Neuronal stem cell (in vitro differentiated cells): ENCODE measurements at regions not wholly inside any gene's neighbourhood (a gene's known extent, or its start where the extent isn't known, plus 50 kb on each side); places are given as distances from the start of the nearest gene placed in this dataset.

Source experiments
- DNase-seq: peaks from one replicate; pipeline ENCODE4 v3.0.0-alpha.2; 2013; ENCODE audit warnings: low spot score
- H2AFZ ChIP-seq: one replicate; pipeline ENCODE4 v1.6.1; 2013; ENCODE audit warnings: mild to moderate bottlenecking, low read length, inconsistent platforms
- H2AK5ac ChIP-seq: 2 replicates; pipeline ENCODE4 v1.6.1; 2013; ENCODE audit warnings: low read depth, mild to moderate bottlenecking, inconsistent platforms, low read length, moderate library complexity, mixed read lengths
- H2BK120ac ChIP-seq: 2 replicates; pipeline ENCODE4 v1.6.1; 2013; ENCODE audit warnings: low read depth, mild to moderate bottlenecking, inconsistent platforms, low read length, moderate library complexity, mixed read lengths
- H2BK12ac ChIP-seq: one replicate; pipeline ENCODE4 v1.6.1; 2013; ENCODE audit warnings: low read length, inconsistent platforms
- H2BK15ac ChIP-seq: 2 replicates; pipeline ENCODE4 v1.6.1; 2013; ENCODE audit warnings: mild to moderate bottlenecking, low read length, inconsistent platforms, mixed read lengths
- H2BK5ac ChIP-seq: one replicate; pipeline ENCODE4 v1.6.1; 2013; ENCODE audit warnings: inconsistent platforms, mild to moderate bottlenecking, low read length, moderate library complexity
- H3K14ac ChIP-seq: one replicate; pipeline ENCODE4 v1.6.1; 2013; ENCODE audit warnings: low read length, inconsistent platforms
- H3K18ac ChIP-seq: 2 replicates; pipeline ENCODE4 v1.6.1; 2013; ENCODE audit warnings: low read length, inconsistent platforms
- H3K23ac ChIP-seq: 2 replicates; pipeline ENCODE4 v1.6.1; 2013; ENCODE audit warnings: low read depth, mild to moderate bottlenecking, mixed read lengths, low read length, inconsistent platforms; ENCODE audit not compliant: poor library complexity
- H3K27ac ChIP-seq: replicated peaks from 3 replicates; pipeline ENCODE4 v1.5.1; 2013; ENCODE audit warnings: low read length, inconsistent platforms
- H3K27me3 ChIP-seq, 3 experiments: 2 replicates each; pipeline ENCODE4 v1.6.1; 2013; ENCODE audit warnings: low read length in 3 of 3, mild to moderate bottlenecking in 2 of 3, inconsistent platforms in 1 of 3, low read depth in 1 of 3, mixed read lengths in 1 of 3, moderate library complexity in 1 of 3; ENCODE audit not compliant: control insufficient read depth in 3 of 3, insufficient read depth in 3 of 3
- H3K36me3 ChIP-seq, 2 donors: replicated peaks in 1 of 2; 2 replicates each; pipeline ENCODE4 v1.6.1; 2013; ENCODE audit warnings: low read length in 2 of 2; ENCODE audit not compliant: control insufficient read depth in 2 of 2, insufficient read depth in 2 of 2
- H3K4ac ChIP-seq: 2 replicates; pipeline ENCODE4 v1.6.1; 2013; ENCODE audit warnings: inconsistent platforms, mild to moderate bottlenecking, low read length, moderate library complexity
- H3K4me1 ChIP-seq, 2 donors: 1 replicate in 1 of 2; 2 replicates in 1 of 2; pipeline ENCODE4 v1.6.1; 2013; ENCODE audit warnings: low read length in 2 of 2, low read depth in 1 of 2; ENCODE audit not compliant: control insufficient read depth in 2 of 2, insufficient read depth in 1 of 2
- H3K4me2 ChIP-seq: one replicate; pipeline ENCODE4 v1.6.1; 2013; ENCODE audit warnings: mild to moderate bottlenecking, low read length, inconsistent platforms; ENCODE audit not compliant: insufficient read depth, poor library complexity, severe bottlenecking
- H3K4me3 ChIP-seq, 2 donors: 2 replicates each; pipeline ENCODE4 v1.5.1; 2013; ENCODE audit warnings: low read length in 2 of 2, mild to moderate bottlenecking in 2 of 2, inconsistent platforms in 1 of 2, moderate library complexity in 1 of 2
- H3K79me1 ChIP-seq: one replicate; pipeline ENCODE4 v1.6.1; 2013; ENCODE audit warnings: low read depth, mild to moderate bottlenecking, inconsistent platforms, low read length, moderate library complexity
- H3K9ac ChIP-seq: one replicate; pipeline ENCODE4 v1.6.1; 2013; ENCODE audit warnings: mild to moderate bottlenecking, low read depth, low read length, inconsistent platforms; ENCODE audit not compliant: poor library complexity
- H3K9me3 ChIP-seq, 2 donors: replicated peaks in 1 of 2; 2 replicates each; pipeline versions ENCODE3 to v1.6.1; 2013; ENCODE audit warnings: low read length in 2 of 2, mild to moderate bottlenecking in 2 of 2, inconsistent platforms in 1 of 2, low read depth in 1 of 2, mixed read lengths in 1 of 2, moderate library complexity in 1 of 2; ENCODE audit not compliant: control insufficient read depth in 2 of 2, insufficient read depth in 1 of 2
- H4K8ac ChIP-seq: one replicate; pipeline ENCODE4 v1.6.1; 2013; ENCODE audit warnings: low read depth, mild to moderate bottlenecking, inconsistent platforms, low read length, moderate library complexity
- H4K91ac ChIP-seq: one replicate; pipeline ENCODE4 v1.6.1; 2013; ENCODE audit warnings: low read length, low read depth, mild to moderate bottlenecking, inconsistent platforms; ENCODE audit not compliant: poor library complexity
- WGBS, 2 donors: extraction: QIAGEN DNeasy Blood & Tissue Kit; methylation state at CpG; one replicate each; pipeline ENCODE4 v1.1.7; 2013; ENCODE audit warnings: missing lambda C conversion rate in 2 of 2, mixed read lengths in 1 of 2; ENCODE audit not compliant: insufficient read length in 2 of 2, insufficient replicate concordance in 1 of 2; ENCODE audit errors: extremely low coverage in 2 of 2; 5-methylcytosine and 5-hydroxymethylcytosine counted together

DNA sequence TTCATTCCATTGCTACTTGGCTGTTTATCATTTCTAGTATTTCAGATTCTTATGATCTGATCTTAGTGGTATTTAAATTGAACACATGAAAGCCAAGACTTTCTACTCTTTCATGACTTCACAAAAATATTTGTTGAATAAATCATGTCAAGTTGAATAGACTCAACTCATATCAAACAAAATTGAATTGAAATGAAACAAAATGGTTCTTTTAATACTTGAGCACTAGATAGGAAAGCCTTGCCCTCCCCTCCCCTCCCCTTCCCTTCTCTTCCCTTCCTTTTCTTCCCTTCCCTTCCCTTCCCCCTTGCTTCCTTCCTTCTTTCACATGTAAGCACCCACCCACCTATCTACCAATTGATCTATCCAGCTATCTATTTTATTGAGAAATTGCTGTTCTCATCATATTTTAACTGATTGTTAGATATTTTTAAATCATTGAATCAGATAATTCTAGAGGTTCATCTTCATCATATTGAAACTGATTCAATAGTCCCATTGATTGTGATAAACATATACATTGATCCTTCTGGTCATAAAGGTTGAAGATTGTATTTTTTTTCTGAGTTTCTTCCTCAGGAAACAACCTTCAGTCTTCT lies 2015.9 kb downstream of the LRRC4C start:
- H2BK120ac ChIP-seq, result no peak overlapping the region
- DNase-seq, result no peak
- no peak overlapping the region for H3K4me3 ChIP-seq
- H3K14ac ChIP-seq, result no peak overlapping the region
- no peak overlapping the region for H3K4me2 ChIP-seq
- no peak overlapping the region for H4K8ac ChIP-seq
- no peak overlapping the region for H4K91ac ChIP-seq
- H2BK12ac ChIP-seq, result no peak overlapping the region
- H2AFZ ChIP-seq, result no peak overlapping the region
- no peak overlapping the region for H3K27ac ChIP-seq
- no peak overlapping the region for H3K23ac ChIP-seq
- H2BK5ac ChIP-seq, result no peak overlapping the region
- H3K4me1 ChIP-seq, result no peaks in the 10 kb centered on the region
- no peaks in the 10 kb centered on the region for H3K36me3 ChIP-seq
- H3K79me1 ChIP-seq, result no peaks in the 10 kb centered on the region
- no peak overlapping the region for H2BK15ac ChIP-seq
- no peak overlapping the region for H3K18ac ChIP-seq
- no peak overlapping the region for H3K9ac ChIP-seq
- H3K9me3 ChIP-seq, result no peaks in the 10 kb centered on the region
- H3K27me3 ChIP-seq, result no peaks in the 10 kb centered on the region
- H2AK5ac ChIP-seq, result no peak overlapping the region
- H3K4ac ChIP-seq, result no peak overlapping the region

DNA sequence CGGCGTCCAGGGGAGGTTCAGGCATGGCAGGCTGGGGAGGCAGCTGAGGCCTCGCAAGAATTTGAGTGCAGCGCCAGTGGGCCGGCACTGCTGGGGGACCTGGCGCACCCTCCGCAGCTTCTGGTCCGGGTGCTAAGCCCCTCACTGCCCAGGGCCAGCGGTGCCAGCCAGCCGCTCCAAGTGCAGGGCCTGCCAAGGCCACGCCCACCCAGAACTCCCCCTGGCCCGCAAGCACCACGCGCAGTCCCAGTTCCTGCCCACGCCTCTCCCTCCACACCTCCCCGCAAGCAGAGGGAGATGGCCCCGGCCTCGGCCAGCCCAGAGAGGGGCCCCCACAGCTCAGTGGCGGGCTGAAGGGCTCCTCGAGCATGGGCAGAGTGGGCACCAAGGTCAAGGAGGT lies 2017.3 kb downstream of the LRRC4C start:
- Histone ChIP-seq H3K4ac (no peak overlapping the region), H2BK120ac (no peak overlapping the region), H2BK15ac (no peak overlapping the region), H3K23ac (peak overlapping the region; percentile 65), H3K4me1 (no peaks in the 10 kb centered on the region), H3K9me3 (no peaks in the 10 kb centered on the region), H2AK5ac (no peak overlapping the region), H2BK5ac (peak overlapping the region; percentile 13), H2AFZ (no peak overlapping the region), H3K27me3 (no peaks in the 10 kb centered on the region), H4K8ac (no peak overlapping the region), H3K79me1 (no peaks in the 10 kb centered on the region), H3K14ac (peak overlapping the region; percentile 21), H4K91ac (no peak overlapping the region), H3K27ac (no peak overlapping the region), H3K18ac (peak overlapping the region; percentile 76), H3K4me2 (no peak overlapping the region), H3K9ac (no peak overlapping the region), H2BK12ac (no peak overlapping the region), H3K4me3 (no peak overlapping the region), H3K36me3 (no peaks in the 10 kb centered on the region)
- no peak for DNase-seq
- no CpG with 5 or more reads among the region's 20 CpGs for WGBS, 2 donors

DNA sequence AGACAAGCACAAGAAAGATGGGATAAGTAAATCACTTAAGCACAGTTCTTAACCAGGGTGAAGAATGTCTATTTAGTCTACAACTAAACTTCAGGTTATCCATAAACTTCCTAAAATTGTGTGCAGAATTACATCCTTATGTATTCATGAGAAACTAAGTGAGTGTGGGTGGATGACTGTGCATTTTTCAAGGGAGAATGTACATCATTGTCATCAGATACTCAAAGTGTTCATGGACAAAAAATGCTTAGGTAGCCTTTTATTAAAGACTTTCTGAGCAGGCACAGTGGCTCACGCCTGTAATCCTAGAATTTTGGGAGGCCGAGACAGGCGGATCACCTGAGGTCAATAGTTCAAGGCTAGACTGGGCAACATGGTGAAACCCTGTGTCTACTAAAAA lies 2023.8 kb downstream of the LRRC4C start:
- no peak overlapping the region for H3K9ac ChIP-seq
- no peak overlapping the region for H3K4ac ChIP-seq

DNA sequence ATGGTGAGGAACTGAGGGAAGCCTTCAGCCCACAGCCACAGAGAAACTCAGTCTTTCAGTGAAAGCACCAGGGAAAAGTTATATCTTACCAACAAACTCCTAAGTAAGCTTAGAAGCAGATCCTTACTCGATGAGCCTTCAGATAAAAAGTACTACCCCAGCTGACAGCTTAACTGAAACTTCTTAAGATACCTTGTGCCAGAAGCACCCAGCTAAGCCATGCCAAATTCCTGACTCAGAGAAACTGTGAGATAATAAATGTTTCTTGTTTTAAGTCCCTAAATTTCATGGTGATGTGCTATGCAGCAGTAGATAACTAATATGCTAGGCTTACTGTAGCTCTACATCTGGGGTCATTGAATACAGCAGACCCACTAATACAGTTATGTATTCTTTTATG lies 2025.0 kb downstream of the LRRC4C start:
- H3K4me2 ChIP-seq, result no peak overlapping the region
- no peak overlapping the region for H2AK5ac ChIP-seq
- H2BK5ac ChIP-seq, result no peak overlapping the region
- H3K18ac ChIP-seq, result no peak overlapping the region
- H2BK12ac ChIP-seq, result no peak overlapping the region
- H4K8ac ChIP-seq, result no peak overlapping the region
- no peak overlapping the region for H2BK15ac ChIP-seq
- no peak overlapping the region for H4K91ac ChIP-seq
- H3K4ac ChIP-seq, result no peak overlapping the region
- H3K9me3 ChIP-seq, result no peaks in the 10 kb centered on the region
- no peak overlapping the region for H2BK120ac ChIP-seq
- no peak overlapping the region for H3K4me3 ChIP-seq
- H3K27me3 ChIP-seq, result no peaks in the 10 kb centered on the region
- H3K36me3 ChIP-seq, result no peaks in the 10 kb centered on the region
- no CpG with 5 or more reads among the region's 1 CpG for WGBS, 2 donors
- no peaks in the 10 kb centered on the region for H3K79me1 ChIP-seq
- no peak overlapping the region for H3K14ac ChIP-seq
- DNase-seq, result no peak
- H2AFZ ChIP-seq, result no peak overlapping the region
- no peaks in the 10 kb centered on the region for H3K4me1 ChIP-seq
- no peak overlapping the region for H3K27ac ChIP-seq
- H3K9ac ChIP-seq, result no peak overlapping the region
- no peak overlapping the region for H3K23ac ChIP-seq

More for the DNA sequence above, 2023.8 kb downstream of the LRRC4C start:
- Histone ChIP-seq H3K4me3 (no peak overlapping the region), H3K27ac (no peak overlapping the region), H2BK15ac (no peak overlapping the region), H3K14ac (no peak overlapping the region), H3K4me2 (no peak overlapping the region), H3K18ac (no peak overlapping the region), H2AK5ac (no peak overlapping the region), H3K4me1 (no peaks in the 10 kb centered on the region), H2BK12ac (no peak overlapping the region), H3K79me1 (no peaks in the 10 kb centered on the region), H3K36me3 (no peaks in the 10 kb centered on the region), H2BK120ac (no peak overlapping the region), H4K8ac (no peak overlapping the region), H3K9me3 (no peaks in the 10 kb centered on the region), H3K27me3 (no peaks in the 10 kb centered on the region), H4K91ac (no peak overlapping the region), H3K23ac (no peak overlapping the region), H2BK5ac (no peak overlapping the region), H2AFZ (no peak overlapping the region)
- DNase-seq, result no peak
- no CpG with 5 or more reads among the region's 3 CpGs for WGBS, 2 donors
